HG03571 (cell line): ENCODE measurements at regions not wholly inside any gene's neighbourhood (a gene's known extent, or its start where the extent isn't known, plus 50 kb on each side); places are given as distances from the start of the nearest gene placed in this dataset.
"Not testable (repeated sequence)": the region's sequence is repeated elsewhere in the genome, so short reads cannot be mapped to it uniquely, and the experiment has no call there.

Experiments
- ATAC-seq: cut with Tn5 transposase; IDR thresholded peaks from one replicate; pipeline ENCODE4 v1.9.1; 2021; ENCODE audit not compliant: unreplicated experiment

- no peak for ATAC-seq
These were observed 888.6 kb downstream of the KCNJ2 start for GRCh38 chr17:71057938-71058337.

GRCh38 chr17:71063127-71063526 is 893.8 kb downstream of the KCNJ2 start:
- no peak for ATAC-seq

GRCh38 chr17:71063559-71063958 is 894.2 kb downstream of the KCNJ2 start:
- no peak for ATAC-seq

- ATAC-seq = no peak
These were observed 898.5 kb downstream of the KCNJ2 start for GRCh38 chr17:71067669-71068407.

- no peak for ATAC-seq
These were observed 899.0 kb downstream of the KCNJ2 start for GRCh38 chr17:71068408-71068750.

- no peak for ATAC-seq
These were observed 901.7 kb downstream of the KCNJ2 start for GRCh38 chr17:71071041-71071440.

GRCh38 chr17:71071837-71072236 is 902.5 kb downstream of the KCNJ2 start:
- ATAC-seq = no peak

- no peak for ATAC-seq
These were observed 911.6 kb downstream of the KCNJ2 start for GRCh38 chr17:71080937-71081336.

- ATAC-seq = no peak
These were observed 912.3 kb downstream of the KCNJ2 start for GRCh38 chr17:71081666-71082065.

- no peak for ATAC-seq
These were observed 914.9 kb downstream of the KCNJ2 start for GRCh38 chr17:71084219-71084618.

- ATAC-seq = no peak
These were observed 915.5 kb downstream of the KCNJ2 start for GRCh38 chr17:71084838-71085237.

GRCh38 chr17:71085238-71086033 is 916.1 kb downstream of the KCNJ2 start:
- ATAC-seq = no peak

GRCh38 chr17:71089431-71089830 is 920.1 kb downstream of the KCNJ2 start:
- ATAC-seq = no peak

- ATAC-seq = no peak
These were observed 928.7 kb downstream of the KCNJ2 start for GRCh38 chr17:71098071-71098470.

GRCh38 chr17:71099003-71099714 is 929.8 kb downstream of the KCNJ2 start:
- ATAC-seq = no peak

- ATAC-seq = no peak
These were observed 933.4 kb downstream of the KCNJ2 start for GRCh38 chr17:71102777-71103176.

GRCh38 chr17:71104225-71104624 is 934.9 kb downstream of the KCNJ2 start:
- ATAC-seq = no peak

GRCh38 chr17:71106056-71106455 is 936.7 kb downstream of the KCNJ2 start:
- ATAC-seq = not testable (repeated sequence)

GRCh38 chr17:71107136-71107535 is 937.8 kb downstream of the KCNJ2 start:
- no peak for ATAC-seq

- no peak for ATAC-seq
These were observed 940.4 kb downstream of the KCNJ2 start for GRCh38 chr17:71109697-71110096.

- no peak for ATAC-seq
These were observed 941.0 kb downstream of the KCNJ2 start for GRCh38 chr17:71110326-71110725.

GRCh38 chr17:71111460-71111859 is 942.1 kb downstream of the KCNJ2 start:
- no peak for ATAC-seq
